Neuronal stem cell (in vitro differentiated cells): ENCODE measurements at regions not wholly inside any gene's neighbourhood (a gene's known extent, or its start where the extent isn't known, plus 50 kb on each side); places are given as distances from the start of the nearest gene placed in this dataset.

Experiments
- DNase-seq: peaks from one replicate; pipeline ENCODE4 v3.0.0-alpha.2; 2013; ENCODE audit warnings: low spot score
- H2AFZ ChIP-seq: one replicate; pipeline ENCODE4 v1.6.1; 2013; ENCODE audit warnings: mild to moderate bottlenecking, low read length, inconsistent platforms
- H2AK5ac ChIP-seq: 2 replicates; pipeline ENCODE4 v1.6.1; 2013; ENCODE audit warnings: low read depth, mild to moderate bottlenecking, inconsistent platforms, low read length, moderate library complexity, mixed read lengths
- H2BK120ac ChIP-seq: 2 replicates; pipeline ENCODE4 v1.6.1; 2013; ENCODE audit warnings: low read depth, mild to moderate bottlenecking, inconsistent platforms, low read length, moderate library complexity, mixed read lengths
- H2BK12ac ChIP-seq: one replicate; pipeline ENCODE4 v1.6.1; 2013; ENCODE audit warnings: low read length, inconsistent platforms
- H2BK15ac ChIP-seq: 2 replicates; pipeline ENCODE4 v1.6.1; 2013; ENCODE audit warnings: mild to moderate bottlenecking, low read length, inconsistent platforms, mixed read lengths
- H2BK5ac ChIP-seq: one replicate; pipeline ENCODE4 v1.6.1; 2013; ENCODE audit warnings: inconsistent platforms, mild to moderate bottlenecking, low read length, moderate library complexity
- H3K14ac ChIP-seq: one replicate; pipeline ENCODE4 v1.6.1; 2013; ENCODE audit warnings: low read length, inconsistent platforms
- H3K18ac ChIP-seq: 2 replicates; pipeline ENCODE4 v1.6.1; 2013; ENCODE audit warnings: low read length, inconsistent platforms
- H3K23ac ChIP-seq: 2 replicates; pipeline ENCODE4 v1.6.1; 2013; ENCODE audit warnings: low read depth, mild to moderate bottlenecking, mixed read lengths, low read length, inconsistent platforms; ENCODE audit not compliant: poor library complexity
- H3K27ac ChIP-seq: replicated peaks from 3 replicates; pipeline ENCODE4 v1.5.1; 2013; ENCODE audit warnings: low read length, inconsistent platforms
- H3K27me3 ChIP-seq, 3 experiments: 2 replicates each; pipeline ENCODE4 v1.6.1; 2013; ENCODE audit warnings: low read length in 3 of 3, mild to moderate bottlenecking in 2 of 3, inconsistent platforms in 1 of 3, low read depth in 1 of 3, mixed read lengths in 1 of 3, moderate library complexity in 1 of 3; ENCODE audit not compliant: control insufficient read depth in 3 of 3, insufficient read depth in 3 of 3
- H3K36me3 ChIP-seq, 2 donors: replicated peaks in 1 of 2; 2 replicates each; pipeline ENCODE4 v1.6.1; 2013; ENCODE audit warnings: low read length in 2 of 2; ENCODE audit not compliant: control insufficient read depth in 2 of 2, insufficient read depth in 2 of 2
- H3K4ac ChIP-seq: 2 replicates; pipeline ENCODE4 v1.6.1; 2013; ENCODE audit warnings: inconsistent platforms, mild to moderate bottlenecking, low read length, moderate library complexity
- H3K4me1 ChIP-seq, 2 donors: 1 replicate in 1 of 2; 2 replicates in 1 of 2; pipeline ENCODE4 v1.6.1; 2013; ENCODE audit warnings: low read length in 2 of 2, low read depth in 1 of 2; ENCODE audit not compliant: control insufficient read depth in 2 of 2, insufficient read depth in 1 of 2
- H3K4me2 ChIP-seq: one replicate; pipeline ENCODE4 v1.6.1; 2013; ENCODE audit warnings: mild to moderate bottlenecking, low read length, inconsistent platforms; ENCODE audit not compliant: insufficient read depth, poor library complexity, severe bottlenecking
- H3K4me3 ChIP-seq, 2 donors: 2 replicates each; pipeline ENCODE4 v1.5.1; 2013; ENCODE audit warnings: low read length in 2 of 2, mild to moderate bottlenecking in 2 of 2, inconsistent platforms in 1 of 2, moderate library complexity in 1 of 2
- H3K79me1 ChIP-seq: one replicate; pipeline ENCODE4 v1.6.1; 2013; ENCODE audit warnings: low read depth, mild to moderate bottlenecking, inconsistent platforms, low read length, moderate library complexity
- H3K9ac ChIP-seq: one replicate; pipeline ENCODE4 v1.6.1; 2013; ENCODE audit warnings: mild to moderate bottlenecking, low read depth, low read length, inconsistent platforms; ENCODE audit not compliant: poor library complexity
- H3K9me3 ChIP-seq, 2 donors: replicated peaks in 1 of 2; 2 replicates each; pipeline versions ENCODE3 to v1.6.1; 2013; ENCODE audit warnings: low read length in 2 of 2, mild to moderate bottlenecking in 2 of 2, inconsistent platforms in 1 of 2, low read depth in 1 of 2, mixed read lengths in 1 of 2, moderate library complexity in 1 of 2; ENCODE audit not compliant: control insufficient read depth in 2 of 2, insufficient read depth in 1 of 2
- H4K8ac ChIP-seq: one replicate; pipeline ENCODE4 v1.6.1; 2013; ENCODE audit warnings: low read depth, mild to moderate bottlenecking, inconsistent platforms, low read length, moderate library complexity
- H4K91ac ChIP-seq: one replicate; pipeline ENCODE4 v1.6.1; 2013; ENCODE audit warnings: low read length, low read depth, mild to moderate bottlenecking, inconsistent platforms; ENCODE audit not compliant: poor library complexity
- WGBS, 2 donors: extraction: QIAGEN DNeasy Blood & Tissue Kit; methylation state at CpG; one replicate each; pipeline ENCODE4 v1.1.7; 2013; ENCODE audit warnings: missing lambda C conversion rate in 2 of 2, mixed read lengths in 1 of 2; ENCODE audit not compliant: insufficient read length in 2 of 2, insufficient replicate concordance in 1 of 2; ENCODE audit errors: extremely low coverage in 2 of 2; 5-methylcytosine and 5-hydroxymethylcytosine counted together

DNA sequence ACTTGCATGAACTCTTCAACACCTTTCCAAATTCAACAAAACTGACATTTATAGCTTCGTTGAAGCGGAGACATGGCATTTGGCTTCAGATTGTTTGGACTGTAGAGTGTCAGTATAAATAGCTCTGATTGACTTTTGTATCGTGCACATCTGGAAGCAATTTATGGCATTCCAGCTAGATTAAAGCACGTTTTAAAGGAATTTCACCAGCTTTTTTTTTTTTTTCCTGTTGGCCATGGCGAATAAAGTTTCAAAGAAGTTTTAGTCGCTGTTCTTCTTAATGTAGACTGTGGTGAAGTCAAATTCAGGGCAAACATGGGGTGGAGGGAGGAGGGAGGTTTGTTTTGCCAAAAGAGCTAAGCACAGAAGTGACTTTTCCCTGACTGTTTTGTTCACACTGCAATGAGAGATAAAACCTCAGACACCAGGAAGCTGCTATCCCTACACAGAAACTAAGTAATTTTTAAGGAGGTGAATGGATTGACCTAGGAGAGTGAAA lies 391.0 kb upstream of the RARB start:
- no peak overlapping the region for H2BK15ac ChIP-seq
- H4K8ac ChIP-seq: no peak overlapping the region
- H2BK12ac ChIP-seq: no peak overlapping the region
- no peak overlapping the region for H3K9ac ChIP-seq
- H3K4me1 ChIP-seq: no peaks in the 10 kb centered on the region
- H3K36me3 ChIP-seq: no peaks in the 10 kb centered on the region
- H3K27ac ChIP-seq: no peak overlapping the region
- H3K9me3 ChIP-seq: no peaks in the 10 kb centered on the region
- no peak overlapping the region for H2BK5ac ChIP-seq
- no peaks in the 10 kb centered on the region for H3K79me1 ChIP-seq
- H2BK120ac ChIP-seq: no peak overlapping the region
- H3K4me2 ChIP-seq: no peak overlapping the region
- H3K4me3 ChIP-seq: no peak overlapping the region
- H2AK5ac ChIP-seq: no peak overlapping the region
- no peak overlapping the region for H2AFZ ChIP-seq
- no peak overlapping the region for H3K23ac ChIP-seq
- no peak for DNase-seq
- no CpG with 5 or more reads among the region's 6 CpGs for WGBS, 2 donors
- no peak overlapping the region for H3K4ac ChIP-seq
- H3K14ac ChIP-seq: no peak overlapping the region
- no peak overlapping the region for H3K18ac ChIP-seq
- H4K91ac ChIP-seq: no peak overlapping the region
- H3K27me3 ChIP-seq: no peaks in the 10 kb centered on the region

DNA sequence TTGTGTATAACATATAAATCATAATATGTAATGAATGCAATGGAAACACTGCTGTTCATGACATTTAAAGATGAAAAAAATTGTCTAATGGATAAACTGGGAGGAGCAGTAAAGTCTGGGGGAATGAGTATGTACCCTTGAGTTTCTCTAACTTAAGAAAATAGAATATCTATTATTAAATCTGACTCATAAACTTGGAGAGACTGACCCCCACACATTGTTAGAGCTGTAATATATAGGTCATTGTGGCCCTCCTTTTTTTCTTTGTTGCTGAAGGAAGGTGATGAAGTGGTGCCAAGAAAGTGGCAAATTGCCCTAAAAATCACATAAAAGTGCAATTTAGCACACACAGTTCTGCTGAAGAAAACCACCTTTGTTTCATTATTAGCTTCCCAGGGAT lies 389.8 kb upstream of the RARB start:
- no peak overlapping the region for H2BK120ac ChIP-seq
- no peak overlapping the region for H4K91ac ChIP-seq
- no peak overlapping the region for H2AK5ac ChIP-seq
- H3K9ac ChIP-seq: no peak overlapping the region
- no peak overlapping the region for H2BK15ac ChIP-seq
- no peak overlapping the region for H3K4ac ChIP-seq
- H3K36me3 ChIP-seq: no peaks in the 10 kb centered on the region
- H3K9me3 ChIP-seq: no peaks in the 10 kb centered on the region
- no peak overlapping the region for H2BK12ac ChIP-seq
- no peak overlapping the region for H2BK5ac ChIP-seq
- H4K8ac ChIP-seq: no peak overlapping the region
- no peak for DNase-seq
- H3K4me1 ChIP-seq: no peaks in the 10 kb centered on the region
- no peaks in the 10 kb centered on the region for H3K79me1 ChIP-seq
- H3K4me3 ChIP-seq: no peak overlapping the region
- no peak overlapping the region for H3K18ac ChIP-seq
- H3K27ac ChIP-seq: no peak overlapping the region
- H3K27me3 ChIP-seq: no peaks in the 10 kb centered on the region
- H3K4me2 ChIP-seq: no peak overlapping the region
- H3K14ac ChIP-seq: no peak overlapping the region
- H3K23ac ChIP-seq: no peak overlapping the region
- no peak overlapping the region for H2AFZ ChIP-seq

DNA sequence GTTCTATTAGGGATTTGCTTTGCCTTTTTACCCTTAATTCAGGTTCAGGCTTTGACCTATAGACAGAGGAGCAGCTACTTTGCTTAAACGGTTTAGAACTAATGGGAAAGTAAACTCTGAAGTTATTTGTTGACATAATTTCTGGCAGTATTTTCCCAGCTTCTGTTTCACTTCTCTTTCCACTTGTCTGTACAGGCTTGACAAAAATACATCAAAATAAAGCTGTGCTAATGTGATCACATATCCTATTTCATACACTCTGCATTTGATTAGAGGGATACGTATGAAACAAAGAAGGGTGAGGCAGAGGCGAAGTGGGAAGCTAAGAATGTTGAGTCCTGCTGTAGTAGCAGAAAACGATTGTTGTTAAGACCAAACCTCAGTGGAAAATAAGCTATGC lies 389.1 kb upstream of the RARB start:
- Histone ChIP-seq H4K8ac (no peak overlapping the region), H2BK120ac (no peak overlapping the region), H3K27ac (no peak overlapping the region), H2BK5ac (no peak overlapping the region), H3K18ac (no peak overlapping the region), H3K23ac (no peak overlapping the region), H3K9ac (no peak overlapping the region), H3K4me1 (no peaks in the 10 kb centered on the region), H4K91ac (no peak overlapping the region), H3K14ac (no peak overlapping the region), H2AK5ac (no peak overlapping the region), H3K4me2 (no peak overlapping the region), H3K27me3 (no peaks in the 10 kb centered on the region), H3K4ac (no peak overlapping the region), H2BK15ac (no peak overlapping the region), H3K79me1 (no peaks in the 10 kb centered on the region), H3K9me3 (no peaks in the 10 kb centered on the region), H3K4me3 (no peak overlapping the region), H3K36me3 (no peaks in the 10 kb centered on the region), H2BK12ac (no peak overlapping the region), H2AFZ (peak overlapping the region; percentile 0)
- WGBS, 2 donors: no CpG with 5 or more reads among the region's 4 CpGs
- no peak for DNase-seq

DNA sequence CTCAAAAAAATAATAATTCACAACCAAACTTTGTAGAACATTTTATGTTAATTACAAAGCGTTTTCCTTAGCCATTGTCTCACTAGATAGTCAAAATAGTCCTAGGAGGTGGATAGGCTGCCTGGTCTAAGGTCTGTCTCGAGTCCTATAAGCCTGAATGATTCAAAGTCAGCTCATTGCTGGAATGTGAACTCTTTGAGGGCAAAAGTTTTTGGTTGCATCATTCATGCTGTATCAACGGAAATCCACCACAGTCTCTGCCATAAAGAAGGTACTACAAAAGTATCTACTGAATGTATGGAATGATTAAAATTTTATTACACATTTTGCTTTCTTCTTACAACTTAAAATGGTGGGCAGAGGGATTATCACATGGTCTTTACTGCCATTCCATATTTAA lies 387.3 kb upstream of the RARB start:
- Histone ChIP-seq H2BK15ac (no peak overlapping the region), H3K4ac (no peak overlapping the region)

More for the DNA sequence above, 387.3 kb upstream of the RARB start:
- Histone ChIP-seq H3K79me1 (no peaks in the 10 kb centered on the region), H3K9me3 (no peaks in the 10 kb centered on the region), H2BK5ac (no peak overlapping the region), H4K91ac (no peak overlapping the region), H3K4me3 (no peak overlapping the region), H3K18ac (no peak overlapping the region), H3K36me3 (no peaks in the 10 kb centered on the region), H2AK5ac (no peak overlapping the region), H3K4me2 (no peak overlapping the region), H2AFZ (no peak overlapping the region), H3K27me3 (no peaks in the 10 kb centered on the region), H3K14ac (no peak overlapping the region), H3K4me1 (peaks cover 3 to 11% of the 10 kb centered on the region in 2 donors), H4K8ac (no peak overlapping the region), H2BK120ac (no peak overlapping the region), H2BK12ac (no peak overlapping the region), H3K27ac (no peak overlapping the region), H3K9ac (no peak overlapping the region), H3K23ac (no peak overlapping the region)
- WGBS, 2 donors: no CpG with 5 or more reads among the region's 3 CpGs
- DNase-seq: no peak
